Transverse colon (tissue), 3 donors: ENCODE measurements at regions not wholly inside any gene's neighbourhood (a gene's known extent, or its start where the extent isn't known, plus 50 kb on each side); places are given as distances from the start of the nearest gene placed in this dataset.

ENCODE experiments used
- POLR2A ChIP-seq: fragments of 450-650 bp; IDR thresholded peaks from one replicate; pipeline ENCODE4 v1.6.1; 2016; ENCODE audit warnings: antibody characterized with exemption, mild to moderate bottlenecking, moderate library complexity
- POLR2AphosphoS5 ChIP-seq, 3 donors: sonication (generic); formaldehyde crosslinking; IDR thresholded peaks; one replicate each; pipeline ENCODE4 v1.6.1; 2016; ENCODE audit warnings: antibody characterized with exemption in 3 of 3

DNA sequence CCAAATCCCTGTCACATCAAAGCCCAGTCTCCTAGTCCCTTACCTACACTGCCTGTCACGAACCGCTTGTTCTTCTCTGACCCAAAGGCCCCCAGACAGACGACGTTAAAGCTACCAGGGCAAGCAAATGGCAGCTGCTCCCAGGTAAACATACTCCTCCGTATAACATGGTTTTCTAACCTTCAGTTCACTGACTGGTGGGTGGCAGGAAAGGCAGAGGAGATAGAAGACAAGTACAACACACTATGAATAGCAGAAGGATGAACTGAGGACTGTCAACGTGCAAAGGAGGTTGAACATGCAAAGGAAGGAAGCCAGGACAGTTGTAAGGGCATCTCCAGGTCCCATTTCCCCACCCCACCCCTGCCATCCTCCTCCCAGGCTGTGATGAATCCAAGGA, 449.8 kb downstream of the SHISA9 start:
- TF ChIP-seq POLR2AphosphoS5 (IDR thresholded peaks at IDR 0.05), result no peak
- no peak for TF ChIP-seq POLR2A
